Tongue (tissue), 1 donor: ENCODE measurements at regions not wholly inside any gene's neighbourhood (a gene's known extent, or its start where the extent isn't known, plus 50 kb on each side); places are given as distances from the start of the nearest gene placed in this dataset.

Source experiments
- DNase-seq: peaks from one replicate; pipeline ENCODE4 v3.0.0-alpha.2; 2015

- no peak for DNase-seq
Measured at GRCh38 chr4:140281828-140282552, 91.5 kb upstream of the SCOC start.

DNA sequence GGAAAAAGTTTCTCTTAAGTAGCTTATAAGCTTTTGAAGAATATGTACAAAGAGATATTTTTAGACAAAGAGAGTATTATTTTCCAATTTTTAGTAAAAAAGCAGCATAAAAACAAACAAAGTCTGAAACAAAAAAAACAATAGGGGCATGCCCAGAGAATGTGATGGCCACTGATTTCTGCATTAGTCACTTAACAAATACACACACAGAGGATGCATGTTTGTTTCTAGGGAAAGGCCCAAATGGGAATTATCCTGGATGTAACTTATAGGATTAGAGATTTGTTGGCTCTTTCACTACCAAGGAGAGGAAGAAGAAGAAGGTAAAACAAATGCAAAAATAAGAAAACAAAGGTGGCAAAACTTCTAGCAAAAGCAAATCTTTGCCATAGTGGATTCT is 95.9 kb upstream of the SCOC start:
- no peak for DNase-seq

GRCh38 chr4:140271553-140271952 is 101.9 kb upstream of the SCOC start:
- DNase-seq: no peak

GRCh38 chr4:140269369-140269768 is 104.1 kb upstream of the SCOC start:
- DNase-seq: no peak

DNA sequence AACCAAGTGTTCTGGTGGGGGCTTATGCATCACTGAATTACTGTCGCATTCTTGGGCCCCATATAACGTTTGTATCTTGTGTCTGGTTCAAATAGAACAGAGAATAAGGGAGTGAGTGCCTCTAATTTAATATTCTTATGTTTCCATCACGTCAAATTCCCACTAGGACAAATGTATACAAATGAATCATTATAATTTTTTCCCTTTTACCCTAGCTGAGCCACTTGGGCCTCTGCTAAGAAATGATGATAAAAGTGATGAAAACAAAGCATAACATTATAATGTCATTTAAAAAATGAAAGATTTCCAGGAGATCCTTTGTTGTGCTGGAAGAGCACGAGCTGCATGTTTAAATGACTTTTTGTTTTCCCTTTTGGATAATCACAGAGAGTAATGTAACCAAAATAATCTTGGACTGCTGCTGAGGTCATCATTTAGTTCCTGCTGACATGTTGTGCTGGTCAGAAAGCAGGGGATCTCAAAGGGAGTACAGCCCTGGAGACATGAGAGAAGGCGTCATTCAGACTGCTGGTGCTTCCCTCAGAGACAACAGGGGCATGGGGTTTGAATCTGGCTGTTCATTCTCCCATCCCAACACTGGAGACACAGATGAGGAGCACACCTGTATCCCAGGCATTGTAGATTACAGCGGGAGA is 105.1 kb upstream of the SCOC start:
- DNase-seq: no peak

DNA sequence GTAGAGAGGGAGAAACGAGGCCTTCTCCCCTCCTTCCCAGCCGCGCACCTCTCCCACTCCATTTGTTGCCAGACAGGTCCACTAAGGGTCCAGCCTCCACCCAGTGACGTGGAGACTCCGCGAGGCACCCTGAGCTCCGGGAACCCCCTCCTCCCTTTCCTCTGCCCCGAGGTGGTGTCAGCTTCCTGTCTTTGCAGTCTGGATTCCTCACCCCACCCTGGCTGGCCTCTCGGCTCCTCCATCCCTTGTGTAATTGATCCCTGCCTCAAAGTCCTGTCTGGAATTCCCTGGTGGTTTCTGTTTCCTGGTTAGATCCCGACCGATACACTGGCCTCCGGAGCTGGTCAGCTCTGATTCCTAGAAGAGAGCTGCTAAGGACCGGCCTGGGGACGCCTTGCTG is 105.9 kb upstream of the SCOC start:
- no peak for DNase-seq

DNA sequence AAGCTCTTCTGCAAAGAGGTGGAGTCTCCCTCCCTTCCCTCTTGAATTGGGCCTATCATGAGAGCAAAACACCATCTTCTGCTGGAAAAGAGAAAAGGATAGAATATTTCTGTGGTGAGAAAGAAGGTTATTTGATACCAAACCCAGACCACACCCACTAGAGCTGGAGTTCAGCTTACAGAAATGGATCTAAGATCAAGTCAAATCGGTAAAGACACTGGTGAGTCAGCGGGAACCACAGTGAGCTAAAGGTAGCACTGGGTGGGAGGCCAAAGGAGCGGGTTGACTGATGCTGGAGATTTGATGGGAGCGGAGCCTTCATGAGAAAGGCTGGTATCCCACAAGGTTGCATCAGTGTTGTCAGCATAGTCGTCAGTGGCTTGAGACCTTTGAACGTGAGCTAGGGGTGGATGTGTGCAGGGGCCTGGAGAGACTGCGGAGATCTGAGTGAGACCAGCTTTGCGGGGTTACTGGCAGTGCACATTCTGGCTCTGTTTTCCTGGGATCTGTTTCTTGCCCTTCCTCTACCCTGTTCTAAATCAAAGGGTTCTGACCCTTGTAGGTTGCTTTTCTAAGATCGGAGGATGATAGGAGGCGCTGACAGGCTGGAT is 106.4 kb upstream of the SCOC start:
- no peak for DNase-seq

GRCh38 chr4:140260227-140260626 is 106.2 kb upstream of the MAML3 start:
- no peak for DNase-seq

DNA sequence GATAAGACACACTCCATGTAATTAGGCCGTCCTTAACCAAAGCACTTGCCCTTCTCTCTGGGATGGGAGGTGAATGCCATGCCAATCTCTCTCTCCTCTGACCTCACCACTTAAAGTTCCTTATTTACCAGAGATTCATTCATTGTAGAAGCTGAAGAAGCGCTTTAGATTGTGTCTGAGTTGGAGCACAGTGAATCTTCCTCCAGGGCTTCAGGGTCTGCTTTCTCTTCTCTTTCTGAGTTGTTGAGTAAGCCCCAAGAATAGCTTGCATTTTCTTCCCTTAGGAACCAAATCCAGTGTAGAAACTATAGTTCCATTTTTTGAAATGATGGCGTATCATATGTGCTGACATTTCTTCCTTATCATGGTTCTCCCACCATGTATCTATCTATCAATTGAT is 104.5 kb upstream of the MAML3 start:
- DNase-seq: no peak

GRCh38 chr4:140257461-140258305 is 103.7 kb upstream of the MAML3 start:
- DNase-seq: no peak

DNA sequence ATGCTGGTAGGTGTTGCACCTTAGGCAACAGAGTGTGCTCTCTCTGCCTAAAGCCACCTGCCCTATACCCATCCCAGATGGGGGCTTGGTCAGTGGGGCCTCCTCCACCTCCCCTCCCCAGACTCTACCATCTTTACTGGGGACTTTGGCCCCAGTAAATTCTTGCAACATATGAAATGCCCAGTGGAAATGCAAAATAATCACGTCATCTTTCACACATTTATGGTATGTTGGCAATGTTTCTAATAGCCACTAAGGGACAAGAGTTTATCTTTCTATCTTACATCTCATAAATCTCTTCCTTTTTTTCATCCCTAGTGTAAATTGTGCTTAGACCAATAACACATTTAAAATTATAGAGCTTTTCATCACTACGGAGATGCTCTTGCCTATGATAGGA is 103.0 kb upstream of the MAML3 start:
- no peak for DNase-seq

- no peak for DNase-seq
Measured at GRCh38 chr4:140256335-140256734, 102.4 kb upstream of the MAML3 start.

- no peak for DNase-seq
Measured at GRCh38 chr4:140255927-140256326, 101.9 kb upstream of the MAML3 start.

DNA sequence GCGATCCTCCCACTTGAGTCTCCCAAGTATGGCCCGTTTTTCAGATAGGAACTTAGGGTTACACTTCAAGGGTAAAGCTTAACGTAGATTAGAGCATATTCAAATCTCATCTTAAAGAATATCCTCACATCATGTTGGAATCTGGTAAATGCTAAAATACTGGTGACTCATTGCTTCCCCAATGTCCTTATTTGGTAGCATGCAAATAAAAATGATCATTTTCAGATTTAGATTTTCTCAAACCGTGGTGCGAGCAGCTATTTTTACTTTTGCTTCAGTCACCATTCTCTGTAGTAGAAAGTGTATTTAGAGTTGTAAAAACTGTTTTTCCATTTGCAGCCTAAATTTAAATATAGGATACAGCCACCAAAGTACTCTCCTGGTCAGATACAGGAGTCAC is 101.5 kb upstream of the MAML3 start:
- DNase-seq: no peak

GRCh38 chr4:140254651-140255299 is 100.8 kb upstream of the MAML3 start:
- no peak for DNase-seq

DNA sequence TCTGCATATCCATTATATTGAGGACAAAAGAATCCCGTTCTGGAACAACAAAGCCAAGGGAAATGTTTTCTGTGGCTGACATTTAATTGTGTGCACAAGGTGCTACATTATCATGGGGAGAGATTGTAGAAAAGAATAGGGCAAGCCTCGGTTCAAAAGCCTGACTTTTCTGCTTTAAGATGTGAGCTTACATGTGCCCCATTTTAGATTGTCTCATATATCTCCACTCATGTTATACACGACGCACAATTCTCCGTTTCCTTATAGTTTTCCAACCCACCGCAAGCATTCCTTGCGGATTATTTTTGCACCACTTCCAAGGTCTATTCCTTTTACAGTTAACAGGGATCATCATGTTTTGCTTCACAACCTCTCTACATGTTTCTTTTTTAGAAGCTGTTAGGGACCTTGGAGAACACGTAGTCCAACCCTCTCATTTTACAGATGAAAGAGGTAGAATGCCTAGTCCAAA is 99.6 kb upstream of the MAML3 start:
- DNase-seq: no peak

DNA sequence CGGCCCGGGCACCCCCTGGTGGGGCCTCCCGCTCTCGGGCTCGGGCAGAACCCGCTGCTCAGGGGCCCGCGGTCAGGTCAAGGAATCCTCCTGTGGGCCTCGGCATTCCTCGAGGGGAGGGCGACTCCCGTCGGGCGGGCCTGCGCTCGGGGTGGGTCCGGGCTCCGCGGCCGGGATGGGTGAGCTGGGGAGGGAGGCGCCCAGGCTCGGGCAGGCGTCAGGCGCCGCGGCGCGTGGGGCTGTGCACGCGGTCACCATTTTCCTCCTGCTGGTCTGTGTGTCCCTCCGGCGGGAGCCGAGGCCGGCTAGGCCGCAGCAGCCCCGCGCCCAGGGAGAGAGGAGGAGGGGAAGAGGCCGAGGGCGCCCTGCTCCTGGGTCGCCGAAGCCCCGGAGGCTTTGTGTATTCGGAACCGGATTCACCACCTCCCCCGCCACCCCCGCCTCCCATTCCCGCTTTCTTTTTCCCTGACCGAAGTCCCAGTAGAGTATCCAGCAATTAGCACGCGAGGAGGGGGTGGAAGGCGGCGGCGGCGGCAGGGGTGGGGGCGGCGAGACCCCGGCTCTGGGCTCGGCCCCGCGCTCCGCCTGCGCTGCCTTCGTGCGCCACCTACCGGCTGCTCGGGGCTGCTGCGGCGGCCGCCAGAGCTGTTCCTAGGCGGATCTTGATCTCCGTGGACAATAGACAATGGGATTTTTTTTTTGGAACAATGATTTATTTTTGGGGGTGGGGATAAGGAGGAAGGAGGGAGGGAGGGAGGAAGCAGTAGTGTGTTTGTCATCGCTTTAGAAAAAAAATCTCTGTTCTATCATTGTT is 99.0 kb upstream of the MAML3 start:
- DNase-seq: peak; percentile 90

GRCh38 chr4:140252141-140252741 is 98.3 kb upstream of the MAML3 start:
- DNase-seq: peak; percentile 59

- DNase-seq: no peak
Measured at GRCh38 chr4:140251571-140251970, 97.6 kb upstream of the MAML3 start.

DNA sequence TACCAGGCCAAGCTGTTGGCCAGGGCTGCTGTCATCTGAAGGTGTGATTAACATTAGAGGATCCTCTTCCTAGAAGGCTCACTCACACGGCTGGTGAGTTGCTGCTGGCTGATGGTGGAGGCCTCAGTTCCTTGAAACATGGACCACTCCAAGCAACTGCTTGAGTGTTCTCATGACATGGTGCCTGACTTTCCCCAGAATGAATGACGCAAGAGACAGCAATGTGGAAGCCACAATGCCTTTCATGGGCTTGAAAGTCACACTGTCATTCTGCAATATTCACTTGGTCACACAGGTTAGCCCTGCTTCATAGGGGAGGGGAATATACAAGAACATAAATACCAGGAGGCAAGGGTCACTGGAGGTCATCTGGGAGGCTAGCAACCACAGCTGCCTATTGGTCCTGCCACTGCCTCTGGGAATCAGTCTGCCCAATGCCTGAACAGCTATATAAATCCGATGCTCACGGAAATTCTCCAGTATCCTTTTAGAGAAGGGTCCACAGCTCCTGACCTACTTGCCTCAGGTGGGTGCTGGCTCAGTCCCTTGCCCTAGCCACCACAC is 97.1 kb upstream of the MAML3 start:
- no peak for DNase-seq

DNA sequence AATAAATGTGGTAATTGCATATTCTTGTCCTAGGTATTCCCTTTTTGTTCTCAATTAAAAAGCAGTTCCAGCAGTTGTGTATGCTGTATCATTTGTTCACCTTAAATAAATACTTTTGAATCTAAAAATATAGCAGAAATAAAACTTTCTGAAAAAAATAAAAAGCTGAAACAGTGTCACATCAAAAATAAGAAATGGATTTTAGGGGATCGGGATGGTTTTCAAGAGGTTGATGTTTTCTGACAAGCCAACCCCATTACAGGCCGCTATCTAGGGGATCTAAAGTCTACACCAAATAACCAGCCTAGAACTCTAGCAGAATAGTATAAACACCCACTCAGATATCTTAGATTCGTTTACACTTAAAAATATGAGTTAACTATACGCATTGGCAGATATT is 95.4 kb upstream of the MAML3 start:
- peak; percentile 61 for DNase-seq
